EH (cell line): ENCODE measurements at regions not wholly inside any gene's neighbourhood (a gene's known extent, or its start where the extent isn't known, plus 50 kb on each side); places are given as distances from the start of the nearest gene placed in this dataset.
A peak's percentile ranks its signal among the peaks of the same experiment; 100 is the strongest.

ENCODE experiments used
- DNase-seq: peaks from one replicate; pipeline ENCODE4 v3.0.0-alpha.2; 2015; ENCODE audit warnings: low read depth

GRCh38 chr10:61188691-61189090 is 244.7 kb upstream of the RHOBTB1 start:
- no peak for DNase-seq

GRCh38 chr10:61188101-61188500 is 244.1 kb upstream of the RHOBTB1 start:
- DNase-seq: no peak

GRCh38 chr10:61187601-61188000 is 243.6 kb upstream of the RHOBTB1 start:
- DNase-seq: no peak

GRCh38 chr10:61186408-61186807 is 242.4 kb upstream of the RHOBTB1 start:
- no peak for DNase-seq

GRCh38 chr10:61184429-61184828 is 240.4 kb upstream of the RHOBTB1 start:
- no peak for DNase-seq

- no peak for DNase-seq
These were observed 240.0 kb upstream of the RHOBTB1 start for GRCh38 chr10:61183967-61184366.

GRCh38 chr10:61181832-61182231 is 237.8 kb upstream of the RHOBTB1 start:
- no peak for DNase-seq

GRCh38 chr10:61179771-61180170 is 235.8 kb upstream of the RHOBTB1 start:
- DNase-seq: no peak

GRCh38 chr10:61176424-61176823 is 232.4 kb upstream of the RHOBTB1 start:
- DNase-seq: no peak

- DNase-seq: peak; percentile 46
These were observed 231.3 kb upstream of the RHOBTB1 start for GRCh38 chr10:61175316-61175715.

GRCh38 chr10:61173450-61173849 is 229.5 kb upstream of the RHOBTB1 start:
- no peak for DNase-seq

GRCh38 chr10:61172182-61172926 is 228.4 kb upstream of the RHOBTB1 start:
- DNase-seq: no peak

- no peak for DNase-seq
These were observed 226.6 kb upstream of the RHOBTB1 start for GRCh38 chr10:61170594-61170993.

GRCh38 chr10:61169294-61169693 is 225.3 kb upstream of the RHOBTB1 start:
- DNase-seq: no peak

GRCh38 chr10:61166489-61166888 is 222.5 kb upstream of the RHOBTB1 start:
- DNase-seq: no peak

GRCh38 chr10:61166065-61166464 is 222.1 kb upstream of the RHOBTB1 start:
- DNase-seq: no peak

GRCh38 chr10:61164458-61165160 is 220.6 kb upstream of the RHOBTB1 start:
- peak; percentile 22 for DNase-seq

- no peak for DNase-seq
These were observed 219.4 kb upstream of the RHOBTB1 start for GRCh38 chr10:61163403-61163802.

GRCh38 chr10:61160253-61160652 is 216.3 kb upstream of the RHOBTB1 start:
- no peak for DNase-seq

- peak; percentile 59 for DNase-seq
These were observed 215.3 kb upstream of the RHOBTB1 start for GRCh38 chr10:61159253-61159652.

GRCh38 chr10:61157182-61157581 is 213.2 kb upstream of the RHOBTB1 start:
- DNase-seq: no peak

GRCh38 chr10:61153771-61154170 is 209.8 kb upstream of the RHOBTB1 start:
- no peak for DNase-seq

- DNase-seq: no peak
These were observed 207.1 kb upstream of the RHOBTB1 start for GRCh38 chr10:61151059-61151458.

GRCh38 chr10:61148451-61148850 is 204.5 kb upstream of the RHOBTB1 start:
- DNase-seq: no peak
